ENCODE measurements at regions not wholly inside any gene's neighbourhood (a gene's known extent, or its start where the extent isn't known, plus 50 kb on each side); places are given as distances from the start of the nearest gene placed in this dataset.
A peak's percentile ranks its signal among the peaks of the same experiment; 100 is the strongest.

DNA sequence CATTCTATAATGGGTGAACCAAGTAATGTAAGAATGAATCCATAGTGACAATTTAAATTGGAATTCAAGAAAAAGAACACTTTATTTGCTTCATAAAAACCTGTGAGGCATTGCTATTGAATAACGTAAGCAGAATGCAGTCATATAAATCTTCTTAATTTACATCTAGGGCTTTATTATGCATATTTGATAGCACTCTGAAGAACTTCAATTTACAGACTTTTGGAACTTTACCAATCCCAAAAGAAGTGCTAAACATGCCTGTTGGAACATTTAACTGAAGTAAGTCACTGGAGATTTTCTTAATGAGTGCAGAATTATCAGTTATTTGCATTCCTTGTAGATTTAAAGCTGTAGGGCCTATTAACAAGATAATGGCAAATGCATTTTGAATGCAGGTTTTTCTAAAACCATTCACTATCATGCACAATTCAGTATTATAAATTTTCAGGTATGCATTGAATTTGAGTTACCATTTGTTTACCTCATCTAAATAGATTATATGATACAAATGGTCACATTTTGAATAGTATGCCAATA, 1181.2 kb downstream of the ARAP2 start:
- Mint-ChIP-seq H3K9me3 (ENCODE audit: unreplicated experiment) (no peaks in the 10 kb centered on the region), H3K4me3 (ENCODE audit: unreplicated experiment) (no peak overlapping the region), H3K27me3 (ENCODE audit: insufficient read depth, unreplicated experiment) (no peaks in the 10 kb centered on the region), H3K4me1 (ENCODE audit: insufficient read depth, unreplicated experiment) (no peaks in the 10 kb centered on the region), H3K36me3 (ENCODE audit: insufficient read depth, unreplicated experiment) (no peaks in the 10 kb centered on the region), H3K27ac (ENCODE audit: low read depth, unreplicated experiment) (no peak overlapping the region)
- POLR2A ChIA-PET: no interaction called here
- TF ChIP-seq, protein P1, sequence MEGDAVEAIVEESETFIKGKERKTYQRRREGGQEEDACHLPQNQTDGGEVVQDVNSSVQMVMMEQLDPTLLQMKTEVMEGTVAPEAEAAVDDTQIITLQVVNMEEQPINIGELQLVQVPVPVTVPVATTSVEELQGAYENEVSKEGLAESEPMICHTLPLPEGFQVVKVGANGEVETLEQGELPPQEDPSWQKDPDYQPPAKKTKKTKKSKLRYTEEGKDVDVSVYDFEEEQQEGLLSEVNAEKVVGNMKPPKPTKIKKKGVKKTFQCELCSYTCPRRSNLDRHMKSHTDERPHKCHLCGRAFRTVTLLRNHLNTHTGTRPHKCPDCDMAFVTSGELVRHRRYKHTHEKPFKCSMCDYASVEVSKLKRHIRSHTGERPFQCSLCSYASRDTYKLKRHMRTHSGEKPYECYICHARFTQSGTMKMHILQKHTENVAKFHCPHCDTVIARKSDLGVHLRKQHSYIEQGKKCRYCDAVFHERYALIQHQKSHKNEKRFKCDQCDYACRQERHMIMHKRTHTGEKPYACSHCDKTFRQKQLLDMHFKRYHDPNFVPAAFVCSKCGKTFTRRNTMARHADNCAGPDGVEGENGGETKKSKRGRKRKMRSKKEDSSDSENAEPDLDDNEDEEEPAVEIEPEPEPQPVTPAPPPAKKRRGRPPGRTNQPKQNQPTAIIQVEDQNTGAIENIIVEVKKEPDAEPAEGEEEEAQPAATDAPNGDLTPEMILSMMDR (IDR thresholded peaks at IDR 0.05; ENCODE audit: unreplicated experiment): no peak
- DNase-seq (ENCODE audit: unreplicated experiment): no peak
- intact Hi-C loops (cut with micrococcal nuclease): no loop called here
- CTCF ChIA-PET: no interaction called here
- no TSS peak for BruUV-seq (replicated peaks)

DNA sequence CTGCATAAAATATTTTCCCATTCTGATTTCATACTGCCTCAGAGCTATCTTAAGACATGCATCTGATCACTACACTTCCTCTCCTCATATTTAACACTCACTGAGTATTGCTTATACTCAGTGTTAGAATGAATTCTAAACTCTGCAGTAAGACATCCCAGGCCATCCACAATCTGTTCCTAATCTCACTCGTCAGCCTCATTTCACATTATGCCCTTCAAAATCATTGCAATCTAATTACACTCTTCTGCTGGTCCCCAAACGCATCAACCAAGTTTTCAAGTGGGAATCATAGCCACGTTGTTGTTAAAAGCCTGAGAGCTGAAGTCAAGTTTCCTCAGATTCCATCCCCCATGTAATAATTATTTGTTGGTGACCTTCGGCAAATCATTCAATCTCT, 1177.9 kb downstream of the ARAP2 start:
- POLR2A ChIA-PET: no interaction called here

DNA sequence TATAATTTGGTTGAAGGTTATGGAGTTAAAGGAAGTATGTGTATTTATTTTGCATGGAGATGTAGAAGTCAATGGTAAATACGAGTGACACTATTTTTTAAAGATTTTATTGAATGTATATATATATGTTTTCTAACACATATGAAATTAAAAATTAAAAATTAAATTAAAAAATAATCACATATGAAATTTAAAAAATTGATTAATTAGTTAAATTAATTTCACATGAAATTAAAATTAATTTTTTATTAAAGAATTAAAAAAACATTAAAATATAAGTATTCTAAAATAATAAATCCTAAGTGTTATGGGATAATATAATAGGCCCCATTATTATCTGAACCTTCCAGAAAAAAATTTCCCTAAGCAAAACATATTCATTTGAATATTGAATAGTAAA, 1163.5 kb downstream of the ARAP2 start:
- DNase-seq (ENCODE audit: unreplicated experiment): no peak
- no TSS peak for BruUV-seq (replicated peaks)
- intact Hi-C loops (cut with micrococcal nuclease): no loop called here
- CTCF ChIA-PET: no interaction called here
- Mint-ChIP-seq H3K27me3 (ENCODE audit: insufficient read depth, unreplicated experiment) (no peaks in the 10 kb centered on the region), H3K9me3 (ENCODE audit: unreplicated experiment) (no peaks in the 10 kb centered on the region), H3K27ac (ENCODE audit: low read depth, unreplicated experiment) (no peak overlapping the region), H3K36me3 (ENCODE audit: insufficient read depth, unreplicated experiment) (peaks cover 5% of the 10 kb centered on the region), H3K4me3 (ENCODE audit: unreplicated experiment) (no peak overlapping the region), H3K4me1 (ENCODE audit: insufficient read depth, unreplicated experiment) (no peaks in the 10 kb centered on the region)
- POLR2A ChIA-PET: no interaction called here
- TF ChIP-seq, protein P1 (IDR thresholded peaks at IDR 0.05; ENCODE audit: unreplicated experiment): no peak

More for the DNA sequence above, 1177.9 kb downstream of the ARAP2 start:
- DNase-seq (ENCODE audit: unreplicated experiment): no peak
- H3K4me3 Mint-ChIP-seq (ENCODE audit: unreplicated experiment): no peak overlapping the region
- H3K27me3 Mint-ChIP-seq (ENCODE audit: insufficient read depth, unreplicated experiment): no peaks in the 10 kb centered on the region
- no TSS peak for BruUV-seq (replicated peaks)
- H3K36me3 Mint-ChIP-seq (ENCODE audit: insufficient read depth, unreplicated experiment): no peaks in the 10 kb centered on the region
- no peaks in the 10 kb centered on the region for H3K9me3 Mint-ChIP-seq (ENCODE audit: unreplicated experiment)
- CTCF ChIA-PET: no interaction called here
- no peak overlapping the region for H3K27ac Mint-ChIP-seq (ENCODE audit: low read depth, unreplicated experiment)
- no peaks in the 10 kb centered on the region for H3K4me1 Mint-ChIP-seq (ENCODE audit: insufficient read depth, unreplicated experiment)
- intact Hi-C loops (cut with micrococcal nuclease): no loop called here
- TF ChIP-seq, protein P1 (IDR thresholded peaks at IDR 0.05; ENCODE audit: unreplicated experiment): no peak

DNA sequence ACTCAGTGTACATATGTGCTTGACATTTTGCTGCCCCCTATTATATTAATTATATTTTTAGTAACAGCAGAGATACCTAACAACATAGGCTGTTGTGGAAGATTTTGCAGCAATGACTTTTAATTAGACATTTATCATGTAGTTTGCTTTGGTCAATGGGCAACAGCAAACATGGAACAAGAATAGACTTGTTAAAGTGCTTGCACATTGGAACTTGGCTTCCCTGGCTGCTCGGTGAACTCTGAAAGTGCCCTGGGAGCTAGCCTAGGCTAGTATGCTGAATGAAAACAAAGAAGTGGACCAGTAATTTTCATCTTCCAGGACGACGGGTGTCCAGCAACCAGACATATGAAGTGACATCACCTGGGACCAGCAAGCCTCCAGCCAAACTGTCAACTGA, 1157.1 kb downstream of the ARAP2 start:
- POLR2A ChIA-PET: no interaction called here
- Mint-ChIP-seq H3K27me3 (ENCODE audit: insufficient read depth, unreplicated experiment) (no peaks in the 10 kb centered on the region), H3K4me1 (ENCODE audit: insufficient read depth, unreplicated experiment) (peaks cover 5% of the 10 kb centered on the region), H3K9me3 (ENCODE audit: unreplicated experiment) (no peaks in the 10 kb centered on the region), H3K36me3 (ENCODE audit: insufficient read depth, unreplicated experiment) (no peaks in the 10 kb centered on the region), H3K27ac (ENCODE audit: low read depth, unreplicated experiment) (no peak overlapping the region), H3K4me3 (ENCODE audit: unreplicated experiment) (no peak overlapping the region)
- TF ChIP-seq, protein P1 (IDR thresholded peaks at IDR 0.05; ENCODE audit: unreplicated experiment): no peak
- intact Hi-C loops (cut with micrococcal nuclease): no loop called here
- DNase-seq (ENCODE audit: unreplicated experiment): peak; percentile 5
- CTCF ChIA-PET: interaction anchor here (0.5 to 1.3 kb wide), 2 partner anchors 27 to 320 kb away, joined by 3 to 5 read pairs; no protein-coding TSS in a partner anchor
- BruUV-seq (replicated peaks): no TSS peak

Measured in MCF 10A (cell line).